ENCODE measurements at regions not wholly inside any gene's neighbourhood (a gene's known extent, or its start where the extent isn't known, plus 50 kb on each side); places are given as distances from the start of the nearest gene placed in this dataset.

DNA sequence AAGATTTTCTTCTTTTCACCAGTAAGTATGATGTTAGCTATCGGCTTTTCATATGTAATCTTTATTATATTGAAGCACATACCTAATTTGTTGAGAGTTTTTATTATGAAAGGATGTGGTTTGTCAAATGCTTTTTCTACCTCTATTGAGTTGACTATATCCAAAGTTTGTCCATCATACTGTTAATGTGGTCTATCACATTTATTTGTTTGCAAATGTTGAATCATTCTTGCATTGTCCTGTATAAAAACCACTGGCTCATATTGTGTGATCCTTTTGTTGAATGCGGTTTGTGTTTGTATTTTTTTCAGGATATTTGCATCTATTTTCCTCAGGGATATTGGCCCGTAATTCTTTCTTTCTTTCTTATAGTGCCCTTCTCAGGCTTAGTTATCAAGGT is 675.5 kb downstream of the NUP35 start (continued):
- TF ChIP-seq, protein P1, sequence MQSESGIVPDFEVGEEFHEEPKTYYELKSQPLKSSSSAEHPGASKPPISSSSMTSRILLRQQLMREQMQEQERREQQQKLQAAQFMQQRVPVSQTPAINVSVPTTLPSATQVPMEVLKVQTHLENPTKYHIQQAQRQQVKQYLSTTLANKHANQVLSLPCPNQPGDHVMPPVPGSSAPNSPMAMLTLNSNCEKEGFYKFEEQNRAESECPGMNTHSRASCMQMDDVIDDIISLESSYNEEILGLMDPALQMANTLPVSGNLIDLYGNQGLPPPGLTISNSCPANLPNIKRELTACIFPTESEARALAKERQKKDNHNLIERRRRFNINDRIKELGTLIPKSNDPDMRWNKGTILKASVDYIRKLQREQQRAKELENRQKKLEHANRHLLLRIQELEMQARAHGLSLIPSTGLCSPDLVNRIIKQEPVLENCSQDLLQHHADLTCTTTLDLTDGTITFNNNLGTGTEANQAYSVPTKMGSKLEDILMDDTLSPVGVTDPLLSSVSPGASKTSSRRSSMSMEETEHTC (IDR thresholded peaks at IDR 0.05), result no peak
- TF ChIP-seq, protein P2, sequence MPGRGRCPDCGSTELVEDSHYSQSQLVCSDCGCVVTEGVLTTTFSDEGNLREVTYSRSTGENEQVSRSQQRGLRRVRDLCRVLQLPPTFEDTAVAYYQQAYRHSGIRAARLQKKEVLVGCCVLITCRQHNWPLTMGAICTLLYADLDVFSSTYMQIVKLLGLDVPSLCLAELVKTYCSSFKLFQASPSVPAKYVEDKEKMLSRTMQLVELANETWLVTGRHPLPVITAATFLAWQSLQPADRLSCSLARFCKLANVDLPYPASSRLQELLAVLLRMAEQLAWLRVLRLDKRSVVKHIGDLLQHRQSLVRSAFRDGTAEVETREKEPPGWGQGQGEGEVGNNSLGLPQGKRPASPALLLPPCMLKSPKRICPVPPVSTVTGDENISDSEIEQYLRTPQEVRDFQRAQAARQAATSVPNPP (IDR thresholded peaks at IDR 0.05; ENCODE audit: borderline replicate concordance, insufficient read depth, insufficient read length), result no peak
- TF ChIP-seq FOXK1 (CRISPR knock-in tag; IDR thresholded peaks at IDR 0.05; ENCODE audit: borderline replicate concordance), result no peak
- TF ChIP-seq ETV5 (CRISPR knock-in tag; IDR thresholded peaks at IDR 0.05; ENCODE audit: low read depth), result no peak
- TF ChIP-seq NCOA1 (IDR thresholded peaks at IDR 0.05; ENCODE audit: low read depth), result no peak
- TF ChIP-seq RBM17 (IDR thresholded peaks at IDR 0.05; ENCODE audit: borderline replicate concordance, low read depth, low read length), result no peak

DNA sequence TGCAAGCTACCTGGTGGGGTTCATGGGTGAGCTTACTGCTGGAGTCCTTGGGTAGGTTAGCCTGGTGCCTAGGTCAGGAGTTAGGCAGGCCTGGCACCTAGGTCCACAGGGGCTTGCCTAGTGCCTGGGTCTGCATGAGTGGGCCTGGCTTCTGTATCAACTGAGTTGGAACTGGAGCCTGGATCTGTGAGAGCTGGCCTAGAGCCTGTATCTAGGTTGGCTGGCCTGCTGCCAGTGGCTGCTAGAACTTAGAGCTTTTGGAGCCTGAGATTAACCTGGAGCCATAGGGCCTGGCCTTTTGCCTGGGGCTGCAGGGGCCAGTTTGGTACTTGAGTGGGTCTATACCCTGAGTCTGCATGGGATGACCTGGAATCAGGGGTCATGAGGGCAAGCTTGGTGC is 679.4 kb downstream of the NUP35 start:
- no peak overlapping the region for H3K4me2 ChIP-seq (ENCODE audit: insufficient read depth, low read length)
- in situ Hi-C loops (cut with MboI) (no loop called here), intact Hi-C loops (cut with micrococcal nuclease) (no loop called here)
- no peaks in the 10 kb centered on the region for H3K27me3 ChIP-seq (ENCODE audit: control insufficient read depth in 2 of 2, insufficient read depth in 2 of 2, low read length in 2 of 2)
- H3K79me2 ChIP-seq (ENCODE audit: control insufficient read depth, insufficient read depth, low read length), result no peaks in the 10 kb centered on the region
- H3K27ac ChIP-seq (ENCODE audit: extremely low read depth, low read depth, low read length), result no peak overlapping the region
- FAIRE-seq (no peak), DNase-seq (ENCODE audit: extremely low read depth in 1 of 4, low spot score in 3 of 4) (no peak), ATAC-seq (no peak)
- no peaks in the 10 kb centered on the region for H3K36me3 ChIP-seq (ENCODE audit: control insufficient read depth, insufficient read depth, low read length)
- H3K4me1 ChIP-seq (replicated peaks in 1 of 2; ENCODE audit: control insufficient read depth in 2 of 2, insufficient read depth in 2 of 2, low read length in 2 of 2), result no peaks in the 10 kb centered on the region
- ChIA-PET CTCF (ENCODE audit: low intra/inter-chr PET ratio) (no interaction called here), POLR2A (no interaction called here)
- H3K9me1 ChIP-seq (ENCODE audit: control insufficient read depth, insufficient read depth, low read length), result no peaks in the 10 kb centered on the region
- H2AFZ ChIP-seq (ENCODE audit: low read depth, low read length), result no peak overlapping the region
- no peak overlapping the region for H3K9ac ChIP-seq (ENCODE audit: insufficient read depth in 1 of 2, low read depth in 2 of 2, low read length in 2 of 2)
- no peak overlapping the region for H3K4me3 ChIP-seq
- BruUV-seq (replicated peaks), result no TSS peak
- H4K20me1 ChIP-seq (replicated peaks; ENCODE audit: control insufficient read depth, insufficient read depth, low read length), result no peaks in the 10 kb centered on the region
- no peaks in the 10 kb centered on the region for H3K9me3 ChIP-seq (replicated peaks; ENCODE audit: control insufficient read depth, insufficient read depth, low read depth, low read length)
- no peak for TF ChIP-seq SIRT6 (IDR thresholded peaks at IDR 0.05; ENCODE audit: low read depth, low read length)
- TF ChIP-seq, protein P3, sequence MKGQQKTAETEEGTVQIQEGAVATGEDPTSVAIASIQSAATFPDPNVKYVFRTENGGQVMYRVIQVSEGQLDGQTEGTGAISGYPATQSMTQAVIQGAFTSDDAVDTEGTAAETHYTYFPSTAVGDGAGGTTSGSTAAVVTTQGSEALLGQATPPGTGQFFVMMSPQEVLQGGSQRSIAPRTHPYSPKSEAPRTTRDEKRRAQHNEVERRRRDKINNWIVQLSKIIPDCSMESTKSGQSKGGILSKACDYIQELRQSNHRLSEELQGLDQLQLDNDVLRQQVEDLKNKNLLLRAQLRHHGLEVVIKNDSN (CRISPR knock-in tag; IDR thresholded peaks at IDR 0.05), result no peak
- no peak for TF ChIP-seq RBM15 (IDR thresholded peaks at IDR 0.05; ENCODE audit: insufficient read depth, low read length)
- no peak for TF ChIP-seq KLF16 (IDR thresholded peaks at IDR 0.05)
- no peak for TF ChIP-seq HDGF (IDR thresholded peaks at IDR 0.05)
- TF ChIP-seq, protein P4, sequence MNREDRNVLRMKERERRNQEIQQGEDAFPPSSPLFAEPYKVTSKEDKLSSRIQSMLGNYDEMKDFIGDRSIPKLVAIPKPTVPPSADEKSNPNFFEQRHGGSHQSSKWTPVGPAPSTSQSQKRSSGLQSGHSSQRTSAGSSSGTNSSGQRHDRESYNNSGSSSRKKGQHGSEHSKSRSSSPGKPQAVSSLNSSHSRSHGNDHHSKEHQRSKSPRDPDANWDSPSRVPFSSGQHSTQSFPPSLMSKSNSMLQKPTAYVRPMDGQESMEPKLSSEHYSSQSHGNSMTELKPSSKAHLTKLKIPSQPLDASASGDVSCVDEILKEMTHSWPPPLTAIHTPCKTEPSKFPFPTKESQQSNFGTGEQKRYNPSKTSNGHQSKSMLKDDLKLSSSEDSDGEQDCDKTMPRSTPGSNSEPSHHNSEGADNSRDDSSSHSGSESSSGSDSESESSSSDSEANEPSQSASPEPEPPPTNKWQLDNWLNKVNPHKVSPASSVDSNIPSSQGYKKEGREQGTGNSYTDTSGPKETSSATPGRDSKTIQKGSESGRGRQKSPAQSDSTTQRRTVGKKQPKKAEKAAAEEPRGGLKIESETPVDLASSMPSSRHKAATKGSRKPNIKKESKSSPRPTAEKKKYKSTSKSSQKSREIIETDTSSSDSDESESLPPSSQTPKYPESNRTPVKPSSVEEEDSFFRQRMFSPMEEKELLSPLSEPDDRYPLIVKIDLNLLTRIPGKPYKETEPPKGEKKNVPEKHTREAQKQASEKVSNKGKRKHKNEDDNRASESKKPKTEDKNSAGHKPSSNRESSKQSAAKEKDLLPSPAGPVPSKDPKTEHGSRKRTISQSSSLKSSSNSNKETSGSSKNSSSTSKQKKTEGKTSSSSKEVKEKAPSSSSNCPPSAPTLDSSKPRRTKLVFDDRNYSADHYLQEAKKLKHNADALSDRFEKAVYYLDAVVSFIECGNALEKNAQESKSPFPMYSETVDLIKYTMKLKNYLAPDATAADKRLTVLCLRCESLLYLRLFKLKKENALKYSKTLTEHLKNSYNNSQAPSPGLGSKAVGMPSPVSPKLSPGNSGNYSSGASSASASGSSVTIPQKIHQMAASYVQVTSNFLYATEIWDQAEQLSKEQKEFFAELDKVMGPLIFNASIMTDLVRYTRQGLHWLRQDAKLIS (CRISPR knock-in tag; IDR thresholded peaks at IDR 0.05), result no peak
